Suprapubic skin (tissue), 4 donors: ENCODE measurements at regions not wholly inside any gene's neighbourhood (a gene's known extent, or its start where the extent isn't known, plus 50 kb on each side); places are given as distances from the start of the nearest gene placed in this dataset.

Experiments used
- DNase-seq, 2 donors: peaks; one replicate each; pipeline ENCODE4 v3.0.0-alpha.2; 2019; ENCODE audit warnings: low spot score in 2 of 2
- H3K27ac ChIP-seq: fragments of 200-600 bp; sonication (generic); one replicate; pipeline ENCODE4 v1.5.1; 2019
- H3K27me3 ChIP-seq: fragments of 200-600 bp; sonication (generic); one replicate; pipeline ENCODE4 v1.5.1; 2019
- H3K36me3 ChIP-seq: fragments of 200-600 bp; sonication (generic); one replicate; pipeline ENCODE4 v1.5.1; 2019
- H3K4me1 ChIP-seq: fragments of 200-600 bp; sonication (generic); one replicate; pipeline ENCODE4 v1.5.1; 2019
- H3K4me3 ChIP-seq: fragments of 200-600 bp; sonication (generic); one replicate; pipeline ENCODE4 v1.5.1; 2019; ENCODE audit warnings: mild to moderate bottlenecking
- H3K9me3 ChIP-seq: fragments of 200-600 bp; sonication (generic); one replicate; pipeline ENCODE4 v1.5.1; 2019
- CTCF ChIP-seq, 2 donors: fragments of 200-600 bp in 1 of 2; fragments of 450-650 bp in 1 of 2; sonication (generic) in 1 of 2; IDR thresholded peaks; one replicate each; pipeline ENCODE4 v1.5.1; 2016 to 2019; ENCODE audit warnings: antibody characterized with exemption in 2 of 2, mild to moderate bottlenecking in 1 of 2, moderate library complexity in 1 of 2
- EP300 ChIP-seq: sonication (generic); formaldehyde crosslinking; IDR thresholded peaks from one replicate; pipeline ENCODE4 v1.6.1; 2017; ENCODE audit warnings: antibody characterized with exemption
- POLR2A ChIP-seq, 2 donors: fragments of 450-650 bp; IDR thresholded peaks; one replicate each; pipeline ENCODE4 v1.6.1; 2017; ENCODE audit warnings: antibody characterized with exemption in 2 of 2, mild to moderate bottlenecking in 2 of 2, moderate library complexity in 2 of 2
- POLR2AphosphoS5 ChIP-seq, 3 donors: sonication (generic); formaldehyde crosslinking; IDR thresholded peaks; one replicate each; pipeline ENCODE4 v1.6.1; 2017; ENCODE audit warnings: antibody characterized with exemption in 3 of 3
- WGBS: methylation state at CpG from one replicate; pipeline ENCODE4 v1.1.5; 2018; 5-methylcytosine and 5-hydroxymethylcytosine counted together

- no peak for TF ChIP-seq POLR2AphosphoS5 (IDR thresholded peaks at IDR 0.05)
- no peak for TF ChIP-seq EP300
- no peak for TF ChIP-seq POLR2A (IDR thresholded peaks at IDR 0.05)
- no peak for TF ChIP-seq CTCF (IDR thresholded peaks at IDR 0.05)
- Histone ChIP-seq H3K36me3 (no peaks in the 10 kb centered on the region), H3K9me3 (no peaks in the 10 kb centered on the region), H3K4me1 (no peaks in the 10 kb centered on the region), H3K27me3 (no peaks in the 10 kb centered on the region), H3K4me3 (no peak overlapping the region), H3K27ac (peak overlapping the region; percentile 78)
- 63% methylated on average over 2 of the region's 2 CpGs for WGBS
- DNase-seq, result no peak
Observed at GRCh38 chr2:67938053-67938452, 124.8 kb downstream of the C1D start.

- 93% methylated on average over 4 of the region's 4 CpGs for WGBS
- no peak overlapping the region for H3K27ac ChIP-seq
- TF ChIP-seq EP300 (no peak), POLR2AphosphoS5 (IDR thresholded peaks at IDR 0.05) (no peak), CTCF (IDR thresholded peaks at IDR 0.05) (no peak), POLR2A (IDR thresholded peaks at IDR 0.05) (no peak)
Observed at GRCh38 chr2:67945056-67945455, 117.7 kb downstream of the C1D start.

GRCh38 chr2:67945940-67946339, 116.9 kb downstream of the C1D start:
- no peak for DNase-seq
- H3K4me3 ChIP-seq, result no peak overlapping the region

More at GRCh38 chr2:67945056-67945455, 117.7 kb downstream of the C1D start:
- no peak for DNase-seq
- Histone ChIP-seq H3K4me1 (no peaks in the 10 kb centered on the region), H3K9me3 (no peaks in the 10 kb centered on the region), H3K4me3 (no peak overlapping the region), H3K27me3 (no peaks in the 10 kb centered on the region), H3K36me3 (no peaks in the 10 kb centered on the region)

GRCh38 chr2:67948057-67948456, 114.7 kb downstream of the C1D start:
- TF ChIP-seq POLR2A (IDR thresholded peaks at IDR 0.05) (no peak), POLR2AphosphoS5 (IDR thresholded peaks at IDR 0.05) (no peak), CTCF (IDR thresholded peaks at IDR 0.05) (no peak), EP300 (no peak)
- Histone ChIP-seq H3K4me3 (no peak overlapping the region), H3K27me3 (no peaks in the 10 kb centered on the region), H3K9me3 (no peaks in the 10 kb centered on the region), H3K36me3 (no peaks in the 10 kb centered on the region), H3K4me1 (no peaks in the 10 kb centered on the region), H3K27ac (no peak overlapping the region)
- no peak for DNase-seq

More at GRCh38 chr2:67945940-67946339, 116.9 kb downstream of the C1D start:
- no peak overlapping the region for H3K27ac ChIP-seq
- no peaks in the 10 kb centered on the region for H3K36me3 ChIP-seq
- H3K9me3 ChIP-seq, result no peaks in the 10 kb centered on the region
- H3K4me1 ChIP-seq, result no peaks in the 10 kb centered on the region
- no peaks in the 10 kb centered on the region for H3K27me3 ChIP-seq
- TF ChIP-seq CTCF (IDR thresholded peaks at IDR 0.05) (no peak), POLR2AphosphoS5 (IDR thresholded peaks at IDR 0.05) (no peak), POLR2A (IDR thresholded peaks at IDR 0.05) (no peak), EP300 (no peak)
- 54% methylated on average over 4 of the region's 4 CpGs for WGBS

GRCh38 chr2:67948506-67948905, 114.3 kb downstream of the C1D start:
- H3K4me1 ChIP-seq, result no peaks in the 10 kb centered on the region
- 79% methylated on average over 4 of the region's 4 CpGs for WGBS
- H3K4me3 ChIP-seq, result no peak overlapping the region
- H3K27me3 ChIP-seq, result no peaks in the 10 kb centered on the region
- H3K9me3 ChIP-seq, result no peaks in the 10 kb centered on the region
- no peak for DNase-seq
- H3K36me3 ChIP-seq, result no peaks in the 10 kb centered on the region
- no peak overlapping the region for H3K27ac ChIP-seq
- TF ChIP-seq EP300, result no peak
- no peak for TF ChIP-seq CTCF (IDR thresholded peaks at IDR 0.05)
- no peak for TF ChIP-seq POLR2AphosphoS5 (IDR thresholded peaks at IDR 0.05)
- no peak for TF ChIP-seq POLR2A (IDR thresholded peaks at IDR 0.05)
